HCT116 (cell line): ENCODE measurements at regions not wholly inside any gene's neighbourhood (a gene's known extent, or its start where the extent isn't known, plus 50 kb on each side); places are given as distances from the start of the nearest gene placed in this dataset.

ENCODE experiments used
- POLR2AphosphoS5 ChIP-seq: IDR thresholded peaks from 2 replicates; pipeline ENCODE4 v1.6.1; 2011; ENCODE audit warnings: mild to moderate bottlenecking, low read depth, low read length, moderate library complexity
- TF ChIP-seq, protein P1 (sequence below), 3 experiments: fragments of 200-600 bp in 1 of 3; sonication (generic) in 1 of 3; IDR thresholded peaks in 2 of 3; conservative IDR thresholded peaks in 1 of 3; 2 replicates each; pipeline ENCODE4 v1.5.1; 2012 to 2017; ENCODE audit warnings: low read depth in 2 of 3, low read length in 2 of 3, antibody characterized with exemption in 1 of 3, borderline replicate concordance in 1 of 3, control low read depth in 1 of 3, mild to moderate bottlenecking in 1 of 3, mixed read lengths in 1 of 3, mixed run types in 1 of 3, moderate library complexity in 1 of 3; ENCODE audit not compliant: insufficient read depth in 1 of 3

DNA sequence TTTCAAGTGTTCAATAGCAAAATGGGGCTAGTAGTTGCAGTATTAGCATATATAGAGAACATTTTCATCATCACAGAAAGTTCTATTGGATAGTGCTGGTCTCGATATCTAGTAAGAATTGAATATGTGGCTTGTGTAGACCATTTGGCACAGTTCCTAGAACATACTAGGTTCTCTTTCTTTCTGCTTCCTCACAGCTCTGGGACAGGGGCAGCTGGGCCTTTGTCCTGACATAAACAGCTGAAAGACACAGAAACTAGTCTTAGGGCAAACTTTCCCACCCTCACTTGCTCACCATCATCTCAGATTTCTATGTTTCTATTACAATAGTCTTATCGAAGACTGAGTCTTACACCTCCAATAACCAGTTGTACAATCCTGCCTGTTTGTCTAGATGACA, 63.7 kb upstream of the DLG1 start:
- TF ChIP-seq, protein P1, sequence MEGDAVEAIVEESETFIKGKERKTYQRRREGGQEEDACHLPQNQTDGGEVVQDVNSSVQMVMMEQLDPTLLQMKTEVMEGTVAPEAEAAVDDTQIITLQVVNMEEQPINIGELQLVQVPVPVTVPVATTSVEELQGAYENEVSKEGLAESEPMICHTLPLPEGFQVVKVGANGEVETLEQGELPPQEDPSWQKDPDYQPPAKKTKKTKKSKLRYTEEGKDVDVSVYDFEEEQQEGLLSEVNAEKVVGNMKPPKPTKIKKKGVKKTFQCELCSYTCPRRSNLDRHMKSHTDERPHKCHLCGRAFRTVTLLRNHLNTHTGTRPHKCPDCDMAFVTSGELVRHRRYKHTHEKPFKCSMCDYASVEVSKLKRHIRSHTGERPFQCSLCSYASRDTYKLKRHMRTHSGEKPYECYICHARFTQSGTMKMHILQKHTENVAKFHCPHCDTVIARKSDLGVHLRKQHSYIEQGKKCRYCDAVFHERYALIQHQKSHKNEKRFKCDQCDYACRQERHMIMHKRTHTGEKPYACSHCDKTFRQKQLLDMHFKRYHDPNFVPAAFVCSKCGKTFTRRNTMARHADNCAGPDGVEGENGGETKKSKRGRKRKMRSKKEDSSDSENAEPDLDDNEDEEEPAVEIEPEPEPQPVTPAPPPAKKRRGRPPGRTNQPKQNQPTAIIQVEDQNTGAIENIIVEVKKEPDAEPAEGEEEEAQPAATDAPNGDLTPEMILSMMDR (IDR thresholded peaks at IDR 0.05 in 2 of 3, conservative IDR thresholded peaks at IDR 0.05 in 1 of 3; ENCODE audit: borderline replicate concordance in 1 of 3, insufficient read depth in 1 of 3, low read depth in 2 of 3, low read length in 2 of 3): no peak
- no peak for TF ChIP-seq POLR2AphosphoS5
